ENCODE measurements at regions not wholly inside any gene's neighbourhood (a gene's known extent, or its start where the extent isn't known, plus 50 kb on each side); places are given as distances from the start of the nearest gene placed in this dataset.
"Not testable (repeated sequence)": the region's sequence is repeated elsewhere in the genome, so short reads cannot be mapped to it uniquely, and the experiment has no call there.

DNA sequence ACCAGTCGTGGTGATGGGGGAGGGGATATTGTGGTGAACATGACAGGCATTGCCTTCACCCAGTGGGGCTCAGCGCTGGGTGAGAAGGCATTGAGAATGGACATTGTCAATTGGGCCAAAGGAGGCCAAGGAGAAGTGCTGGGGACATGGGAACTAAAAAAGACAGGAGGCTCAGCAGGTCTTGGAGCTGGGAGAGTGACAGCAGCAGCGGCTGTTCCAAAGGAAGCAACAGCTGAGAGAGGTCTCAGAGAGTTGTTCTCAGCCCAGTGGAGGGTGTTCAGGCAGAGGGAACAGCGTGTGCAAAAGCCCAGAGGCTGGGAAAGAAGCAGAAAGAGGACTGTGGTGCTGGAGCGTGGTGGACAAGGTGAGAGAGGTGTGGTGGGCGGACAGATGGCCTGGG lies 56.6 kb upstream of the ASNS start:
- 82% methylated on average over 6 of the region's 6 CpGs for WGBS
- not testable (repeated sequence) for H3K27ac ChIP-seq (ENCODE audit: low read depth); H3K36me3 ChIP-seq (ENCODE audit: insufficient read depth); H3K4me3 ChIP-seq (ENCODE audit: low read depth, low read length); DNase-seq (ENCODE audit: extremely low spot score); H3K4me1 ChIP-seq (ENCODE audit: insufficient read depth)

DNA sequence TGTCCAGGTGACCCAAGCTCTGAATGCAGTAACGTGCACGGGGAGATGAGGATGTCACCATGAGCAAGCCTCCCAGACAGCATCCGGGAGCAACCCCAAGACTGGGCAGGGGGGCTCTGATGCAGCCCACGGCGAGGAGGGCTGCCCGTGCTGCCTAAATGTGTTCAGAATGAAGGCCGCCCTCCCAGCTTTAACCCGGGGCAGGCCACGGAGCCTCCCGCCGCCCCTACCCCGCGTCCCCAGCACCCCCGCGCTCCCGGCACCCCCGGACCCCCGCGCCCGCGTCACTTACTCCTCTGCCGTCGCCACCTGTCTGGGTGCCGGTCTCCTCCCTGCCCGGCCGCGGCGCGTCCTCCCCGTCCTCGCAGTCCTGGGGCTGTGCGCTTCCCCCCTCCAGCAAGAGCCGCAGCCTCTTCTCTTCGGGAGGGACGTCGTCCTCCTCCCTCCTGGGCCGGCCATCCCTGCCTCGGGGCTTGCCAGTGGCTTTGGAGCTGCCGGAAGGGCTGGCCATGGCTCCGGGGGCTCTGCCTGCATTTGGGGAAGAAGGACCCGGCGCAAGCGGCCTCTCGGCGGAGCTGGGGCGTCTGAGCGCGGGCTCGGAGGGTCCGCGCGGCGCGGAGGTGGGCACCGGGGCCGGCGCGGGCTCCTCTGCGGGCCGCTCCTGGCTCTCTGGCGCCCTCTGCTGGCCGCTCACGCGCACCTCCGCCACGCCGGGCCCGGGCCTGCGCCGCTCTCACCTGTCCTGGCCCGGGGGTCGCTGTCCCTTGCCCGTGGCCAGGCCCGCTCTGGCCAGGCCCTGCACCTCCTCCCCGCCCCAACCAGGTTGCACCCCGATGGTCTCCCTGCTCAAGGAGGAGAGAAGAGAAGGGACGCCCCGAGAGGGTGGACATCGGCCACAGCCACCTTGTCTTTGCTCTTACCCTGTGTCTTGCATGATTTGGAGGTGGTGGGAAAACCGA lies 55.9 kb upstream of the ASNS start:
- DNase-seq (ENCODE audit: extremely low spot score); H3K27ac ChIP-seq (ENCODE audit: low read depth); H3K4me1 ChIP-seq (ENCODE audit: insufficient read depth); H3K36me3 ChIP-seq (ENCODE audit: insufficient read depth): not testable (repeated sequence)
- 4% methylated on average over 80 of the region's 80 CpGs for WGBS
- H3K4me3 ChIP-seq (ENCODE audit: low read depth, low read length), result peak overlapping the region; percentile 30

All from urinary bladder (tissue), 3 donors.